ENCODE measurements at regions not wholly inside any gene's neighbourhood (a gene's known extent, or its start where the extent isn't known, plus 50 kb on each side); places are given as distances from the start of the nearest gene placed in this dataset.

GRCh38 chr5:144030904-144031303 lies 139.6 kb downstream of the YIPF5 start:
- DNase-seq (ENCODE audit: low spot score) (no peak), FAIRE-seq (no peak), ATAC-seq (no peak)
- no peaks in the 10 kb centered on the region for H3K36me3 ChIP-seq (replicated peaks in 1 of 2; ENCODE audit: control insufficient read depth in 1 of 2, insufficient read depth in 2 of 2, low read length in 2 of 2)
- no peak overlapping the region for H3K4me3 ChIP-seq (replicated peaks in 1 of 3; ENCODE audit: insufficient read depth in 1 of 3, low read depth in 2 of 3, low read length in 3 of 3)
- H3K27ac ChIP-seq (ENCODE audit: extremely low read length, insufficient read depth, low read length) = no peak overlapping the region
- H2AFZ ChIP-seq (ENCODE audit: low read length) = no peak overlapping the region
- H3K4me1 ChIP-seq (ENCODE audit: insufficient read depth, low read length) = no peaks in the 10 kb centered on the region
- H3K79me2 ChIP-seq (ENCODE audit: insufficient read depth, low read length) = no peaks in the 10 kb centered on the region
- TF ChIP-seq ZNF577 (CRISPR knock-in tag; IDR thresholded peaks at IDR 0.05; ENCODE audit: borderline replicate concordance, low read depth) (no peak), ATM (IDR thresholded peaks at IDR 0.05; ENCODE audit: borderline replicate concordance) (no peak), IRF2 (CRISPR knock-in tag; IDR thresholded peaks at IDR 0.05) (no peak), CHCHD3 (CRISPR knock-in tag; IDR thresholded peaks at IDR 0.05) (no peak), ZNF280B (CRISPR knock-in tag; IDR thresholded peaks at IDR 0.05; ENCODE audit: borderline replicate concordance) (no peak)
- POLR2A ChIA-PET = no interaction called here
- 0 out of 5 replicates have a peak, but pooled peaks cover 0 to 2% of the 10 kb centered on the region in 2 experiments for H3K27me3 ChIP-seq (ENCODE audit: control insufficient read depth in 1 of 2, insufficient read depth in 2 of 2, low read length in 2 of 2)
- no peak overlapping the region for H3K9ac ChIP-seq (ENCODE audit: insufficient read depth, low read depth, low read length)
- H4K20me1 ChIP-seq (ENCODE audit: insufficient read depth, low read length) = no peaks in the 10 kb centered on the region
- H3K9me3 ChIP-seq (ENCODE audit: low read length) = no peaks in the 10 kb centered on the region
- CTCF ChIA-PET (ENCODE audit: low intra/inter-chr PET ratio, low total read pairs) = no interaction called here
- intact Hi-C loops (cut with micrococcal nuclease; ENCODE audit: unreplicated experiment) = no loop called here
- no TSS peak for BruUV-seq (replicated peaks)
- H3K4me2 ChIP-seq (ENCODE audit: low read depth, low read length) = no peak overlapping the region
- WGBS (ENCODE audit: low lambda C conversion rate) = 21% methylated on average over 5 of the region's 5 CpGs
- in situ Hi-C loops (cut with HindIII; ENCODE audit: extremely low pct_ligation_motif_present, low pct_unique_long_range_greater_than_20kb) = no loop called here

GRCh38 chr5:144032375-144032774 lies 138.1 kb downstream of the YIPF5 start:
- no peaks in the 10 kb centered on the region for H3K9me3 ChIP-seq (ENCODE audit: low read length)
- TF ChIP-seq BRF2 (CRISPR knock-in tag; IDR thresholded peaks at IDR 0.05) = no peak
- TF ChIP-seq ZFYVE20 (CRISPR knock-in tag; IDR thresholded peaks at IDR 0.05; ENCODE audit: borderline replicate concordance, low read depth) = no peak
- no peak overlapping the region for H3K4me3 ChIP-seq (replicated peaks in 1 of 3; ENCODE audit: insufficient read depth in 1 of 3, low read depth in 2 of 3, low read length in 3 of 3)
- no peak overlapping the region for H2AFZ ChIP-seq (ENCODE audit: low read length)
- in situ Hi-C loops (cut with HindIII; ENCODE audit: extremely low pct_ligation_motif_present, low pct_unique_long_range_greater_than_20kb) = no loop called here
- H3K27ac ChIP-seq (ENCODE audit: extremely low read length, insufficient read depth, low read length) = no peak overlapping the region
- no peak overlapping the region for H3K4me2 ChIP-seq (ENCODE audit: low read depth, low read length)
- 10% methylated on average over 6 of the region's 6 CpGs for WGBS (ENCODE audit: low lambda C conversion rate)
- no TSS peak for BruUV-seq (replicated peaks)
- H3K27me3 ChIP-seq (ENCODE audit: control insufficient read depth in 1 of 2, insufficient read depth in 2 of 2, low read length in 2 of 2) = 0 out of 5 replicates have a peak, but pooled peaks cover 0 to 2% of the 10 kb centered on the region in 2 experiments
- no peak for DNase-seq (ENCODE audit: low spot score)
- no peaks in the 10 kb centered on the region for H3K4me1 ChIP-seq (ENCODE audit: insufficient read depth, low read length)
- no peaks in the 10 kb centered on the region for H4K20me1 ChIP-seq (ENCODE audit: insufficient read depth, low read length)
- no peak for FAIRE-seq
- no peaks in the 10 kb centered on the region for H3K36me3 ChIP-seq (replicated peaks in 1 of 2; ENCODE audit: control insufficient read depth in 1 of 2, insufficient read depth in 2 of 2, low read length in 2 of 2)
- intact Hi-C loops (cut with micrococcal nuclease; ENCODE audit: unreplicated experiment) = no loop called here
- POLR2A ChIA-PET = no interaction called here
- ATAC-seq = no peak
- CTCF ChIA-PET (ENCODE audit: low intra/inter-chr PET ratio, low total read pairs) = no interaction called here
- no peaks in the 10 kb centered on the region for H3K79me2 ChIP-seq (ENCODE audit: insufficient read depth, low read length)
- no peak overlapping the region for H3K9ac ChIP-seq (ENCODE audit: insufficient read depth, low read depth, low read length)

All from HepG2 (cell line).